ENCODE measurements at regions not wholly inside any gene's neighbourhood (a gene's known extent, or its start where the extent isn't known, plus 50 kb on each side); places are given as distances from the start of the nearest gene placed in this dataset.

DNA sequence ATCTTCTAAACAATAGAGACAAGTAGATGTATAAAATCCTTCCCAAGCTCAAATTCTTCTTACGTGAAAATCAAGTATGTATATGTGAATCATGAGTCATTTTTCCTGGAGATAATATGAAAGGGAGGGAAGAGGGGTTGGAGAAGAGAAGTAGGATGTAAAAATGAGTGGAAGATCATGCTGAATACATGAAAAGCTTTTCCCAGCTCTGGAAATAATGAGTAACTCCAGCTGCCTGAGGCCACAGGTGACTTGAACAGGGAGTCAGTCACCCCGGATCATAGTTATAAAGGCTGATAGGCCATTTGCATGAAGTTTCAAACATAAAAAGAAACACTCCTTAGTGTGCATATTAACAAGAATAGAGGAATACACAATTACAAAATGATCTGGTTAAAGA lies 486.7 kb downstream of the EFNA5 start:
- TF ChIP-seq, protein P1, sequence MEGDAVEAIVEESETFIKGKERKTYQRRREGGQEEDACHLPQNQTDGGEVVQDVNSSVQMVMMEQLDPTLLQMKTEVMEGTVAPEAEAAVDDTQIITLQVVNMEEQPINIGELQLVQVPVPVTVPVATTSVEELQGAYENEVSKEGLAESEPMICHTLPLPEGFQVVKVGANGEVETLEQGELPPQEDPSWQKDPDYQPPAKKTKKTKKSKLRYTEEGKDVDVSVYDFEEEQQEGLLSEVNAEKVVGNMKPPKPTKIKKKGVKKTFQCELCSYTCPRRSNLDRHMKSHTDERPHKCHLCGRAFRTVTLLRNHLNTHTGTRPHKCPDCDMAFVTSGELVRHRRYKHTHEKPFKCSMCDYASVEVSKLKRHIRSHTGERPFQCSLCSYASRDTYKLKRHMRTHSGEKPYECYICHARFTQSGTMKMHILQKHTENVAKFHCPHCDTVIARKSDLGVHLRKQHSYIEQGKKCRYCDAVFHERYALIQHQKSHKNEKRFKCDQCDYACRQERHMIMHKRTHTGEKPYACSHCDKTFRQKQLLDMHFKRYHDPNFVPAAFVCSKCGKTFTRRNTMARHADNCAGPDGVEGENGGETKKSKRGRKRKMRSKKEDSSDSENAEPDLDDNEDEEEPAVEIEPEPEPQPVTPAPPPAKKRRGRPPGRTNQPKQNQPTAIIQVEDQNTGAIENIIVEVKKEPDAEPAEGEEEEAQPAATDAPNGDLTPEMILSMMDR (IDR thresholded peaks at IDR 0.05; ENCODE audit: low read length): no peak
- no peak for TF ChIP-seq EZH2 (IDR thresholded peaks at IDR 0.05; ENCODE audit: borderline replicate concordance, low read length)
